Bronchial epithelial cell (primary cell): ENCODE measurements at regions not wholly inside any gene's neighbourhood (a gene's known extent, or its start where the extent isn't known, plus 50 kb on each side); places are given as distances from the start of the nearest gene placed in this dataset.

Experiments
- DNase-seq: peaks from one replicate; pipeline ENCODE4 v3.0.0-alpha.2; 2010; ENCODE audit warnings: low read depth
- FAIRE-seq: peaks from 2 replicates; lab custom pipeline; 2011; peaks lifted over from hg19 to GRCh38; lab: Jason Lieb, UNC
- H3K27me3 ChIP-seq: 2 replicates; pipeline ENCODE4 v1.5.1; 2011; ENCODE audit warnings: low read length; ENCODE audit not compliant: control insufficient read depth, insufficient read depth
- H3K36me3 ChIP-seq: 2 replicates; pipeline ENCODE4 v1.5.1; 2011; ENCODE audit warnings: low read length; ENCODE audit not compliant: control insufficient read depth, insufficient read depth
- H3K4me3 ChIP-seq: 2 replicates; pipeline ENCODE4 v1.5.1; 2011; ENCODE audit warnings: mild to moderate bottlenecking, low read depth, low read length, control low read depth
- CTCF ChIP-seq: IDR thresholded peaks from 2 replicates; pipeline ENCODE4 v1.5.1; 2011; ENCODE audit warnings: mild to moderate bottlenecking, moderate library complexity, low read length, control low read depth, inconsistent platforms; ENCODE audit not compliant: insufficient read depth, severe bottlenecking

GRCh38 chr1:29397981-29398380 is 161.7 kb downstream of the PTPRU start:
- H3K27me3 ChIP-seq: no peaks in the 10 kb centered on the region
- FAIRE-seq: no peak
- no peak for DNase-seq
- TF ChIP-seq CTCF: no peak
- no peaks in the 10 kb centered on the region for H3K36me3 ChIP-seq
- no peak overlapping the region for H3K4me3 ChIP-seq

- Histone ChIP-seq H3K4me3 (no peak overlapping the region), H3K27me3 (no peaks in the 10 kb centered on the region), H3K36me3 (no peaks in the 10 kb centered on the region)
- no peak for TF ChIP-seq CTCF
- DNase-seq (no peak), FAIRE-seq (no peak)
Observed at GRCh38 chr1:29397256-29397590, 160.9 kb downstream of the PTPRU start.

GRCh38 chr1:29396438-29397255 is 160.3 kb downstream of the PTPRU start:
- TF ChIP-seq CTCF: peak; percentile 44
- Histone ChIP-seq H3K36me3 (no peaks in the 10 kb centered on the region), H3K4me3 (no peak overlapping the region), H3K27me3 (no peaks in the 10 kb centered on the region)
- FAIRE-seq: no peak
- no peak for DNase-seq

GRCh38 chr1:29395736-29396437 is 159.6 kb downstream of the PTPRU start:
- H3K4me3 ChIP-seq: no peak overlapping the region
- no peaks in the 10 kb centered on the region for H3K36me3 ChIP-seq
- DNase-seq (no peak), FAIRE-seq (peak; percentile 86)
- TF ChIP-seq CTCF: no peak
- H3K27me3 ChIP-seq: no peaks in the 10 kb centered on the region

GRCh38 chr1:29394521-29395225 is 158.4 kb downstream of the PTPRU start:
- DNase-seq (no peak), FAIRE-seq (peak; percentile 36)
- Histone ChIP-seq H3K27me3 (peaks cover 3% of the 10 kb centered on the region), H3K36me3 (no peaks in the 10 kb centered on the region), H3K4me3 (no peak overlapping the region)
- TF ChIP-seq CTCF: no peak
